Activated naive CD4-positive, alpha-beta T cell treated with anti-CD3 and anti-CD28 coated beads, Interleukin-2, amount 10 ng/mL, durations not matched to agents 7 days and 5 days (primary cell): ENCODE measurements at regions not wholly inside any gene's neighbourhood (a gene's known extent, or its start where the extent isn't known, plus 50 kb on each side); places are given as distances from the start of the nearest gene placed in this dataset.

Experiments used
- CTCF ChIA-PET: fragments of 350-600 bp; sonication (Branson Sonifier 250); formaldehyde crosslinking; loops from one replicate; lab custom pipeline; 2021; ENCODE audit warnings: antibody characterized with exemption; lab: Charles Lee
- DNase-seq: peaks from one replicate; pipeline ENCODE4 v3.0.0-alpha.2; 2020
- H3K27ac Mint-ChIP-seq: one replicate; pipeline ENCODE4 v1.8.0; 2021; ENCODE audit warnings: mild to moderate bottlenecking, moderate library complexity, mixed read lengths
- H3K27me3 Mint-ChIP-seq: one replicate; pipeline ENCODE4 v1.8.0; 2021; ENCODE audit warnings: mild to moderate bottlenecking, mixed read lengths
- H3K36me3 Mint-ChIP-seq: one replicate; pipeline ENCODE4 v1.8.0; 2021; ENCODE audit warnings: mixed read lengths
- H3K4me1 Mint-ChIP-seq: one replicate; pipeline ENCODE4 v1.8.0; 2021; ENCODE audit warnings: mixed read lengths
- H3K4me3 Mint-ChIP-seq: one replicate; pipeline ENCODE4 v1.8.0; 2021; ENCODE audit warnings: mild to moderate bottlenecking, moderate library complexity, mixed read lengths
- H3K9me3 Mint-ChIP-seq: one replicate; pipeline ENCODE4 v1.8.0; 2021; ENCODE audit warnings: mixed read lengths

- Mint-ChIP-seq H3K27me3 (no peaks in the 10 kb centered on the region), H3K27ac (no peak overlapping the region), H3K4me3 (no peak overlapping the region), H3K36me3 (no peaks in the 10 kb centered on the region), H3K9me3 (no peaks in the 10 kb centered on the region), H3K4me1 (no peaks in the 10 kb centered on the region)
- no peak for DNase-seq
- CTCF ChIA-PET, result no interaction called here
Measured at GRCh38 chr19:30089086-30089665, 147.1 kb downstream of the URI1 start.

GRCh38 chr19:30090476-30090875 lies 148.4 kb downstream of the URI1 start:
- Mint-ChIP-seq H3K4me1 (no peaks in the 10 kb centered on the region), H3K4me3 (no peak overlapping the region), H3K27ac (no peak overlapping the region), H3K27me3 (no peaks in the 10 kb centered on the region), H3K9me3 (no peaks in the 10 kb centered on the region), H3K36me3 (no peaks in the 10 kb centered on the region)
- DNase-seq, result no peak
- CTCF ChIA-PET, result no interaction called here

GRCh38 chr19:30090963-30091362 lies 148.9 kb downstream of the URI1 start:
- Mint-ChIP-seq H3K4me1 (no peaks in the 10 kb centered on the region), H3K9me3 (no peaks in the 10 kb centered on the region), H3K36me3 (no peaks in the 10 kb centered on the region), H3K4me3 (no peak overlapping the region), H3K27ac (no peak overlapping the region), H3K27me3 (no peaks in the 10 kb centered on the region)
- CTCF ChIA-PET, result no interaction called here
- DNase-seq, result no peak

DNA sequence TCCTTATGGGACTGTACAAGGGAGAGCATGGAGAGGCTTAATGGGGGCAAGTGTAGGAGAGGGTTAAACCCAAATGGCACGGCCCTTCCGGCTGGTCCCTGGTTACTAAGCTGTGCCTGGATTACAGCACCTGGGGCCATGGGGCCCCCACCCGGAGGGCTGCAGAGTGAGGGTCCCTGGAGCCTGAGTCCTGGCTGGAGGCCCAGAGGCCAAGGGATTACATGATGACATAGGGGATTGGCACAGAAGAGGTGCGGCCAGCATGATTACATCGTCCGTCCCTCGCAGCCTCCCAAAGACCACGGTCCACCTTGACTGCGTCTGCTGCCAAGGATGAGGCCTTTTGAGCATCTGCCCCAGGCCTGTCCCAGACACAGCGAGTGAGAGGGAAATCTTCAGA lies 149.4 kb downstream of the URI1 start:
- no peaks in the 10 kb centered on the region for H3K4me1 Mint-ChIP-seq
- no peaks in the 10 kb centered on the region for H3K9me3 Mint-ChIP-seq
- no peaks in the 10 kb centered on the region for H3K36me3 Mint-ChIP-seq
- CTCF ChIA-PET, result no interaction called here
- H3K27ac Mint-ChIP-seq, result no peak overlapping the region
- no peaks in the 10 kb centered on the region for H3K27me3 Mint-ChIP-seq
- no peak overlapping the region for H3K4me3 Mint-ChIP-seq
- no peak for DNase-seq

DNA sequence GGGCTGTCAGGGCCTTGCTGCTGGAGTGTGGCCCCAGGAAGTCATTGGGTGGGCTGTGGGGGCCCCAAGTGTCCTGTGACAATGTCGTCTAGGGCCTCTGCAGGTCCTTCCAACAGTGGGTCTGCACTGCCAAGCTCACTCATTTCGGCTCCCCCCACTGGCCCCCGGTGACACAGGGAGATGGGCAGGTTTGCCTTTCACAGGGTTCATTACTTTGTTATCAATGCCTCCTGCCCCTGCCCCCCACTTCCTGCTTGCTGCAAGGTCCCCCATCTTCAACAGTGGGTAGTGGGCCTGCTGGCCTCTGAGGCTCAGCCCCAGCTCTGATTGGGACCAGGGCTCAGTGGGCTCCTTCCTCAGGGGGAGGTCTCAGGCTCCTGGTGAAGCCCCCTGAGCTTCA lies 149.8 kb downstream of the URI1 start:
- no peak overlapping the region for H3K27ac Mint-ChIP-seq
- DNase-seq, result no peak
- CTCF ChIA-PET, result no interaction called here
- H3K4me1 Mint-ChIP-seq, result no peaks in the 10 kb centered on the region
- H3K36me3 Mint-ChIP-seq, result no peaks in the 10 kb centered on the region
- no peak overlapping the region for H3K4me3 Mint-ChIP-seq
- H3K9me3 Mint-ChIP-seq, result no peaks in the 10 kb centered on the region
- H3K27me3 Mint-ChIP-seq, result no peaks in the 10 kb centered on the region

- Mint-ChIP-seq H3K27ac (no peak overlapping the region), H3K27me3 (no peaks in the 10 kb centered on the region), H3K4me1 (no peaks in the 10 kb centered on the region), H3K4me3 (no peak overlapping the region), H3K36me3 (no peaks in the 10 kb centered on the region), H3K9me3 (no peaks in the 10 kb centered on the region)
- DNase-seq, result no peak
- CTCF ChIA-PET, result no interaction called here
Measured at GRCh38 chr19:30092721-30093569, 150.9 kb downstream of the URI1 start.

DNA sequence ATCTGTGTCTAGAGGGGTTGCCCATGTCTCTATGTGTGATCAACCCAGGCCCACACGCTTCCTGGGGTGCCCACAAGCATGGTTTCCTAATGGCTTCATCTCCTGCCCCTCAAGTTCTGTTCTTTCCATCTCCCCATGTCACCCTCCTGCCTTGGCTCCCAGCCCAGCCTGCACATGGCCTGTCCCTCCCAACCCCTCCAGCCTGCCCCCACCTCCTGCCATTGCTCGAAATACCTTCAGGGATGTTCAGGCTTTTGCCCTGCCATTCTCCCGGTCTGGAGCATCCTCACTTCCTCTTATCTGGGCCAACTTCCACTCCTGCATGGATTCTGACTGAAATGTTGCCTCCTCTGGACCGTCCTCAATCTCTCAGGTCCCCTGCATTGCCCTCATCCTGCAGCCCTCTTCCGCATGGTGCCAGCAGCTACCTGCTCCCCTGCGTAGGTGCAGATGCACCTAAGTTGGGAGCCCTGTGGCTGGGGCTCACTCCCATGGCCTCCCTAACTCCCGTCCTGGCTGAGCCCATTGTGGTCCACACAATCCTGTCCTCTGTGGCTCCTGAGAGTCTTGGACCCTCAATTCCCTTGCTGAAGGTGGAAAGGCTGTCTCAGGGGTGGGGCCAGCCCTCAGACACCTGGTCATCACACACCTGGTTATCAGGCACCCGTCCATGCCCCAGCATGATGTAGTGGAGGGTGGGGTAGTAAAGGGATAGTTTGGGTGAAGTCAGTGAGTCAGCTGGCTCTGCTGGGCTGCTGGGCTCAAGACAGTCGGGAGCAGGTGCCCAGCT lies 152.1 kb downstream of the URI1 start:
- no peak overlapping the region for H3K27ac Mint-ChIP-seq
- H3K36me3 Mint-ChIP-seq, result no peaks in the 10 kb centered on the region
- CTCF ChIA-PET, result no interaction called here
- H3K4me1 Mint-ChIP-seq, result no peaks in the 10 kb centered on the region
- no peak overlapping the region for H3K4me3 Mint-ChIP-seq
- no peaks in the 10 kb centered on the region for H3K9me3 Mint-ChIP-seq
- H3K27me3 Mint-ChIP-seq, result no peaks in the 10 kb centered on the region
- DNase-seq, result no peak

DNA sequence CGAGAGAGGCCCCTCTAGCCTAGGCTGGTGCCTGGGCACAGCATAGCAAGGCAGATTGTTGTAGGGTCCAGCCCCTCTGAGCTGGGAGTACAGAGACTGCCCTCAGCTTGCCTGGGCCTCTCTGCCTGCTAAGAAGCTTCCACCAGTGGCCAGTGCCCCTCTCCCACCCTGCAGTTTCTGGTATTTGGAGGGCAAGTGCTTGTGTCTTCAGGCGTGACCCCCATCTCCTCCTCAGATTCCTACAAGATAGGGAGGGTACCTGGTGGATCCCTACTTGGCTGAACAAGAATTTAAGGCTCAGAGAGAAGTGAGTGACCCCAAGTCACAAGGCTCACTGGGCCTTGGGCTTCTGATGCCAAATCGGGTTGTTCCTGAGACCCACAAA lies 152.7 kb downstream of the URI1 start:
- no peak overlapping the region for H3K27ac Mint-ChIP-seq
- no peaks in the 10 kb centered on the region for H3K36me3 Mint-ChIP-seq
- no peaks in the 10 kb centered on the region for H3K9me3 Mint-ChIP-seq
- no peak overlapping the region for H3K4me3 Mint-ChIP-seq
- DNase-seq, result no peak
- H3K27me3 Mint-ChIP-seq, result no peaks in the 10 kb centered on the region
- no peaks in the 10 kb centered on the region for H3K4me1 Mint-ChIP-seq
- CTCF ChIA-PET, result no interaction called here

DNA sequence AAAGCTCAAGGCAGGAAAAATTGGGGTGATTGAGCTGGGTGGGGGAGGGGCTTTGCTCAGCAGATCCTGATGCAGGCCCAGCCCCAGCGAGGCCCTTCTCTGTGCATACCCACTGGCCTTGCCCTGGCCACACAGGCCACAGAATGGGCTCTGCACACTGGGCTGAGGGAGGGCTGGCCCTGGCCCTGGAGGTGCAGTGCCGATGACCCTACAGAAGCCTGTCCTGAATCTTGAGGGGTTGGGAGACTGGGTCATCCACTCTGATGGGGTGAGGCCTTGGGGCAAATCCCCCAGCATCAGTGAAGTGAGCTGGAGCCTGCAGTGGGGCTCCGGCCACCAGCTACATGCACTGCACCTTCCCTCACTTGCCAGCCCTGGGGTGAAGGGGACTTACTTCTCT lies 153.1 kb downstream of the URI1 start:
- CTCF ChIA-PET, result no interaction called here
- H3K9me3 Mint-ChIP-seq, result no peaks in the 10 kb centered on the region

DNA sequence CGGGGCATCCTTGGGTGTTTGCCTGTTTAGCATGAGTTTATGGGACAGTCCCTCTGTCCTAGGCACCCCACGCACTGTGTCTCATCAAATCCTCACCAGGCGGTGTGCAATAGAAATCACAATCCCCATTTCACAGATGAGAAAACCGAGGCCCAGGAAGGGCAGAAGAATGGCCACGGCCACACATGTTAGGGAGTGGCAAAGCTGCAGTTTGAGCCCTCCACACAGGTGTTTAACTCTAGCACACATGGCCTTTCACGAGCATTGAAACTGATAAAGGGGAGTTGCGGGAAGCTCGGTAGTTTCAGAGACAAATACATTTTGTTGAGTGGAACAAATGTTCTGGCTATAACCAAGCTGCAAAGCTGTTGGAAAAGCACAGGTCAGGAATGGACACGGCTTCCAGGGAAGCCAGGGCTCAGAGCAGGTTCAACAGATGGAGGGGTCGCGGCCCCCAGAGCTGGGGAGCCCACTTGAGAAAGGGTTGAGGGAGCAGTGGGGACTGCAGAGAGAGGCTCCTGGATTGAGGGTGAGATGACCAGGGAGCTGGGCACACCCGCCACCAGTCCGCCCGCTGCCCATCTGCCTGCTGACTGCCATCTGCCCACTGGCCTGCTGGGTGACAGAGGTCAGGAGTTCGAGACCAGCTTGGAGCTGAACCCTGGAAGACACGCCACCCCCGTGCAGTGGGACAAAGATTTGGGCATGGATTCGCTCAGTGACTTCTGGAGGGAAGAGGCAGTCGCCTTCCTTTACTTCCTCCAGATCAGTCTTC lies 154.7 kb downstream of the URI1 start:
- CTCF ChIA-PET, result no interaction called here
- H3K36me3 Mint-ChIP-seq, result no peaks in the 10 kb centered on the region
- H3K9me3 Mint-ChIP-seq, result no peaks in the 10 kb centered on the region

More for the DNA sequence above, 153.1 kb downstream of the URI1 start:
- no peaks in the 10 kb centered on the region for H3K36me3 Mint-ChIP-seq
- no peaks in the 10 kb centered on the region for H3K27me3 Mint-ChIP-seq
- no peak for DNase-seq
- H3K4me1 Mint-ChIP-seq, result no peaks in the 10 kb centered on the region
- H3K27ac Mint-ChIP-seq, result no peak overlapping the region
- no peak overlapping the region for H3K4me3 Mint-ChIP-seq

DNA sequence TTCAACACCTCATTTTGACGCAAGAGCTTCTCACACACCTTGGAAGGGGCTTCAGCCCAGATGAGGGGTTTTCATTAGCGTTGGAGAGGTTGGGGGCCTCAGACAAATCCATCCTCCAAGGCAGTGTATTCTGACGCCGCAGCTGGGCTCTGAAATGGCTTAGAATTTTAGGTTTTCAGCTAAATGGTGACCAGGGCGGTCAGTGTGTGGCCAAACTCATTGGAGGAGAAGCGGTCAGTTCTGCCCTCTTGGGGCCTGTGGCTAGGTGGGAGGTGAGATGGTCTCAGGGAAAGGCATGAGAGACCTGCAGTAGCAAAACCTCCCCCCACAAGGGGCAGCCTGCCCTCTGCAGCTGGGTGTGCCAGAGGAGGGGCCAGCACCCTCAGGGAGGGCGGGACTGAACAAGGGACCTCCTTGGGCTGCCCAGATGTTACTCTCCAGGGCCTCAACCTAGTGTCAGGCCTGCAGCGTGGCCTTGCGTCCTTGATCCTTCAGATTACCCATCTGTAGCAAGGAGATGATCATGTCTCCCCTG lies 155.8 kb downstream of the URI1 start:
- Mint-ChIP-seq H3K27ac (no peak overlapping the region), H3K27me3 (no peaks in the 10 kb centered on the region), H3K4me1 (no peaks in the 10 kb centered on the region), H3K4me3 (no peak overlapping the region), H3K36me3 (no peaks in the 10 kb centered on the region), H3K9me3 (no peaks in the 10 kb centered on the region)
- CTCF ChIA-PET, result no interaction called here
- DNase-seq, result no peak

More for the DNA sequence above, 154.7 kb downstream of the URI1 start:
- H3K27ac Mint-ChIP-seq, result no peak overlapping the region
- no peak overlapping the region for H3K4me3 Mint-ChIP-seq
- DNase-seq, result no peak
- H3K27me3 Mint-ChIP-seq, result no peaks in the 10 kb centered on the region
- no peaks in the 10 kb centered on the region for H3K4me1 Mint-ChIP-seq

- peaks cover 11% of the 10 kb centered on the region for H3K27me3 Mint-ChIP-seq
- no peak for DNase-seq
- CTCF ChIA-PET, result no interaction called here
- H3K27ac Mint-ChIP-seq, result no peak overlapping the region
- no peaks in the 10 kb centered on the region for H3K36me3 Mint-ChIP-seq
- no peak overlapping the region for H3K4me3 Mint-ChIP-seq
- no peaks in the 10 kb centered on the region for H3K4me1 Mint-ChIP-seq
- H3K9me3 Mint-ChIP-seq, result no peaks in the 10 kb centered on the region
Measured at GRCh38 chr19:30102239-30102638, 160.2 kb downstream of the URI1 start.

- CTCF ChIA-PET, result no interaction called here
- no peaks in the 10 kb centered on the region for H3K9me3 Mint-ChIP-seq
- no peaks in the 10 kb centered on the region for H3K4me1 Mint-ChIP-seq
- peaks cover 15% of the 10 kb centered on the region for H3K27me3 Mint-ChIP-seq
- no peak overlapping the region for H3K27ac Mint-ChIP-seq
- H3K36me3 Mint-ChIP-seq, result no peaks in the 10 kb centered on the region
- no peak overlapping the region for H3K4me3 Mint-ChIP-seq
- DNase-seq, result no peak
Measured at GRCh38 chr19:30102666-30103065, 160.6 kb downstream of the URI1 start.

DNA sequence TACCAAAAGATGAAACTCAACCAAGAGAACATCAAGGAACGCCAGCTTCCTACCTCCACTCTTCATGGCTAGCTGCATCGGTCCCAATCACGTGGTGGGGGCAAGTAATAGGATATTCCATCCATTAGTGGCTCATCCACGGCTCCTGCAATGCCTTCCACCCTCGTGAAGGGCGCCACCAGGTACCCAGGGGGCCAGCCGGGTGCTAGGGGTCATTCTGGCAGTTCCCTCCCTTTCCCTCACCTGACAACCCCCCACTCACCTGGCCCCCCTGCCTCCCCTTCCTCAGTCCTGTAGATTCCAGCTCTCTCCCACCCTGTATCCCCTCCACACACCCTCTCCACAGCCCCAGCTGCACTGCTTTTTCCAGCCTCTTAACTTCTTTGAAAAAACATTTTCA lies 161.9 kb downstream of the URI1 start:
- peaks cover 16% of the 10 kb centered on the region for H3K27me3 Mint-ChIP-seq
- H3K4me1 Mint-ChIP-seq, result no peaks in the 10 kb centered on the region
- no peaks in the 10 kb centered on the region for H3K36me3 Mint-ChIP-seq
- H3K9me3 Mint-ChIP-seq, result no peaks in the 10 kb centered on the region
- CTCF ChIA-PET, result no interaction called here
- no peak overlapping the region for H3K27ac Mint-ChIP-seq
- H3K4me3 Mint-ChIP-seq, result no peak overlapping the region
- no peak for DNase-seq
